ENCODE measurements at regions not wholly inside any gene's neighbourhood (a gene's known extent, or its start where the extent isn't known, plus 50 kb on each side); places are given as distances from the start of the nearest gene placed in this dataset.

DNA sequence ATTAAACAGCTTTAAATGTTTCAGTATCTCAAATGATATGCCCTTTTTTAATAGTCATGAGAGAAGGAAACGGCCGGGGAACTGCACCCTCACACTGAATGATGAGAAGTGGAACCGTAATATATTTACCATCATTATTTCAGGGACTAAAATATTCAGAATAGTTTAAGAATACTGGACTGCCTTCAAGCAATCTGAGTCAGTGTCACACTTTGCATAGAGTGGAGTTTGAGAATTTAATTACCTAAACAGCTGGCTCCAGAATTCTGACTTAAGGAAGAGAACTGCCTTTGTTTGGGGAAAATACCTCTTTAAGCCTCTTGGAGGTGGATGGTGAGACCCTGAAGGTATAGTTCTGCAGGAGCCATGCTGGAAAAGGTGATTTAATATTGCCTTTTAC, 135.9 kb upstream of the EPHA7 start:
- H3K4me2 ChIP-seq (ENCODE audit: low read depth, low read length) = no peak overlapping the region
- H3K36me3 ChIP-seq (replicated peaks; ENCODE audit: insufficient read depth, low read length) = no peaks in the 10 kb centered on the region
- TF ChIP-seq EZH2 (optimal IDR thresholded peaks at IDR 0.05; ENCODE audit: low read depth, low read length) = no peak
- TF ChIP-seq EZH2phosphoT487 (IDR thresholded peaks at IDR 0.05; ENCODE audit: low read length) = no peak
- no peak for TF ChIP-seq CTCF (IDR thresholded peaks at IDR 0.05; ENCODE audit: low read length)
- H2AFZ ChIP-seq (ENCODE audit: low read length) = no peak overlapping the region
- no peaks in the 10 kb centered on the region for H3K4me1 ChIP-seq (ENCODE audit: low read length)
- H4K20me1 ChIP-seq (ENCODE audit: insufficient read depth, low read length) = no peaks in the 10 kb centered on the region
- no peak for DNase-seq
- no peaks in the 10 kb centered on the region for H3K9me3 ChIP-seq (replicated peaks; ENCODE audit: insufficient read depth, low read length)
- no peak overlapping the region for H3K9ac ChIP-seq (ENCODE audit: low read length)
- H3K4me3 ChIP-seq (ENCODE audit: low read length) = no peak overlapping the region
- no peak overlapping the region for H3K27ac ChIP-seq (ENCODE audit: low read length)
- no peaks in the 10 kb centered on the region for H3K27me3 ChIP-seq (replicated peaks; ENCODE audit: insufficient read depth, low read length)
- no peaks in the 10 kb centered on the region for H3K9me2 ChIP-seq (replicated peaks; ENCODE audit: insufficient read depth, low read length)
- H3F3A ChIP-seq (ENCODE audit: insufficient read depth, low read length) = no peaks in the 10 kb centered on the region
- H3K79me2 ChIP-seq (ENCODE audit: low read length) = no peaks in the 10 kb centered on the region

GRCh38 chr6:93554018-93554417, 134.7 kb upstream of the EPHA7 start:
- H3K27me3 ChIP-seq (replicated peaks; ENCODE audit: insufficient read depth, low read length) = no peaks in the 10 kb centered on the region
- TF ChIP-seq EZH2phosphoT487 (IDR thresholded peaks at IDR 0.05; ENCODE audit: low read length) = no peak
- no peak for TF ChIP-seq CTCF (IDR thresholded peaks at IDR 0.05; ENCODE audit: low read length)
- TF ChIP-seq EZH2 (optimal IDR thresholded peaks at IDR 0.05; ENCODE audit: low read depth, low read length) = no peak
- H3K79me2 ChIP-seq (ENCODE audit: low read length) = no peaks in the 10 kb centered on the region
- H3K4me3 ChIP-seq (ENCODE audit: low read length) = no peak overlapping the region
- H3K36me3 ChIP-seq (replicated peaks; ENCODE audit: insufficient read depth, low read length) = no peaks in the 10 kb centered on the region
- no peaks in the 10 kb centered on the region for H3K4me1 ChIP-seq (ENCODE audit: low read length)
- no peaks in the 10 kb centered on the region for H3K9me2 ChIP-seq (replicated peaks; ENCODE audit: insufficient read depth, low read length)
- no peaks in the 10 kb centered on the region for H4K20me1 ChIP-seq (ENCODE audit: insufficient read depth, low read length)
- H3K9me3 ChIP-seq (replicated peaks; ENCODE audit: insufficient read depth, low read length) = no peaks in the 10 kb centered on the region
- no peak for DNase-seq
- no peak overlapping the region for H3K4me2 ChIP-seq (ENCODE audit: low read depth, low read length)
- no peaks in the 10 kb centered on the region for H3F3A ChIP-seq (ENCODE audit: insufficient read depth, low read length)
- H3K9ac ChIP-seq (ENCODE audit: low read length) = no peak overlapping the region
- no peak overlapping the region for H2AFZ ChIP-seq (ENCODE audit: low read length)
- no peak overlapping the region for H3K27ac ChIP-seq (ENCODE audit: low read length)

DNA sequence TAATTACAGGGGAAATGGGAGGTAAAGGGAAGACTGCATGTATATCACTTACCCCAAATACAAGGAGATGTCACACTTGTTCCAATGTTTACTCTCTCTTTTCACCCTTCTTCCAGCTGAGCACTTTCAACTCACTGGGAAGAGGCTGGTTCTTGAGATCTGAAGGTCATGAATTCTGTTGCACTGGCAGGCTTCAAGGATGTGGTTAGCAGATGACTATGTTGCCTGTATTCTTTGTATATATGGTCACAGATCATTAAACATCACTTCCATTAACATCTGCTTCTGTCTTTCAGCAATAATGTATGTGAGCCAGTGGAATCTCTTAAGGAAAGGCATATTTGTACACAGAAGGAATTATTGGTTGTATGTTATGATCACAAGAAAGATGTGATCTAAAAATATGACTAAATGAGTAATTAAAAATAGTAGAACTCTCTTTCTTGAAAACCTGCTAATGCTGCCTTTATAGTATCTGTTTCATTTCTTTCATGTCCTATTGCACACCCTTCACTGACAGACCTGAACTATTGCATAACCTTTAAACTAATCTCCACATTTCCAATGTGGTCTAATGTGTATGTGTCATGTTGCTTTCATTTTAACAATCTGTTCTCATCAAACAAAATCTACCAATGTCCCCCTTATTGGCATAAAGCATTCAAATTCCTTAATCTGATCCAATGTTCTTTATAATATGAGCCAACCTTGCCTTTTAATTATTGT, 131.4 kb upstream of the EPHA7 start:
- Histone ChIP-seq H3K27ac (ENCODE audit: low read length) (no peak overlapping the region), H3F3A (ENCODE audit: insufficient read depth, low read length) (no peaks in the 10 kb centered on the region), H3K9ac (ENCODE audit: low read length) (no peak overlapping the region), H3K4me3 (ENCODE audit: low read length) (no peak overlapping the region), H3K4me1 (ENCODE audit: low read length) (no peaks in the 10 kb centered on the region), H3K4me2 (ENCODE audit: low read depth, low read length) (no peak overlapping the region), H3K79me2 (ENCODE audit: low read length) (no peaks in the 10 kb centered on the region), H3K9me3 (replicated peaks; ENCODE audit: insufficient read depth, low read length) (no peaks in the 10 kb centered on the region), H2AFZ (ENCODE audit: low read length) (no peak overlapping the region), H3K9me2 (replicated peaks; ENCODE audit: insufficient read depth, low read length) (no peaks in the 10 kb centered on the region), H3K36me3 (replicated peaks; ENCODE audit: insufficient read depth, low read length) (no peaks in the 10 kb centered on the region), H4K20me1 (ENCODE audit: insufficient read depth, low read length) (no peaks in the 10 kb centered on the region), H3K27me3 (replicated peaks; ENCODE audit: insufficient read depth, low read length) (no peaks in the 10 kb centered on the region)
- no peak for DNase-seq
- TF ChIP-seq EZH2 (optimal IDR thresholded peaks at IDR 0.05; ENCODE audit: low read depth, low read length) (no peak), EZH2phosphoT487 (IDR thresholded peaks at IDR 0.05; ENCODE audit: low read length) (no peak), CTCF (IDR thresholded peaks at IDR 0.05; ENCODE audit: low read length) (no peak)

Data from MM.1S (cell line).